Ascending aorta (tissue), 2 donors: ENCODE measurements at regions not wholly inside any gene's neighbourhood (a gene's known extent, or its start where the extent isn't known, plus 50 kb on each side); places are given as distances from the start of the nearest gene placed in this dataset.

Source experiments
- DNase-seq, 2 donors: peaks; one replicate each; pipeline ENCODE4 v3.0.0-alpha.2; 2019; ENCODE audit warnings: low spot score in 2 of 2
- H3K27ac ChIP-seq, 2 donors: fragments of 200-600 bp; sonication (generic); one replicate each; pipeline ENCODE4 v1.5.1; 2016 to 2017; ENCODE audit warnings: mild to moderate bottlenecking in 1 of 2
- H3K27me3 ChIP-seq: fragments of 200-600 bp; sonication (generic); one replicate; pipeline ENCODE4 v1.5.1; 2017
- H3K36me3 ChIP-seq, 2 donors: fragments of 200-600 bp; sonication (generic); one replicate each; pipeline ENCODE4 v1.5.1; 2016
- H3K4me1 ChIP-seq, 2 donors: fragments of 200-600 bp; sonication (generic); one replicate each; pipeline ENCODE4 v1.5.1; 2016 to 2017; ENCODE audit warnings: mild to moderate bottlenecking in 1 of 2
- H3K4me3 ChIP-seq, 2 donors: fragments of 200-600 bp; sonication (generic); one replicate each; pipeline ENCODE4 v1.5.1; 2016 to 2017; ENCODE audit warnings: mild to moderate bottlenecking in 1 of 2
- H3K9me3 ChIP-seq, 2 donors: fragments of 200-600 bp; sonication (generic); one replicate each; pipeline ENCODE4 v1.5.1; 2016
- intact Hi-C: fragments of 100-400 bp; cut with DNase I; formaldehyde crosslinking; loops from one replicate; pipeline ENCODE4 v1.15.1; 2023
- TF ChIP-seq, protein P1 (sequence below), 3 experiments: fragments of 200-600 bp in 2 of 3; fragments of 450-650 bp in 1 of 3; sonication (generic) in 2 of 3; IDR thresholded peaks; one replicate each; pipeline ENCODE4 v1.5.1; 2016 to 2019; ENCODE audit warnings: antibody characterized with exemption in 3 of 3, mild to moderate bottlenecking in 1 of 3, moderate library complexity in 1 of 3

GRCh38 chr12:71218616-71219015 lies 60.8 kb upstream of the TSPAN8 start:
- Histone ChIP-seq H3K4me1 (peaks cover 0 to 2% of the 10 kb centered on the region in 2 donors), H3K9me3 (no peaks in the 10 kb centered on the region), H3K36me3 (no peaks in the 10 kb centered on the region), H3K27ac (no peak overlapping the region), H3K4me3 (no peak overlapping the region), H3K27me3 (no peaks in the 10 kb centered on the region)
- DNase-seq: no peak
- intact Hi-C loops: loop anchor here (10.0 kb wide), 1 partner anchor 526 kb away; no protein-coding TSS in a partner anchor
- TF ChIP-seq, protein P1, sequence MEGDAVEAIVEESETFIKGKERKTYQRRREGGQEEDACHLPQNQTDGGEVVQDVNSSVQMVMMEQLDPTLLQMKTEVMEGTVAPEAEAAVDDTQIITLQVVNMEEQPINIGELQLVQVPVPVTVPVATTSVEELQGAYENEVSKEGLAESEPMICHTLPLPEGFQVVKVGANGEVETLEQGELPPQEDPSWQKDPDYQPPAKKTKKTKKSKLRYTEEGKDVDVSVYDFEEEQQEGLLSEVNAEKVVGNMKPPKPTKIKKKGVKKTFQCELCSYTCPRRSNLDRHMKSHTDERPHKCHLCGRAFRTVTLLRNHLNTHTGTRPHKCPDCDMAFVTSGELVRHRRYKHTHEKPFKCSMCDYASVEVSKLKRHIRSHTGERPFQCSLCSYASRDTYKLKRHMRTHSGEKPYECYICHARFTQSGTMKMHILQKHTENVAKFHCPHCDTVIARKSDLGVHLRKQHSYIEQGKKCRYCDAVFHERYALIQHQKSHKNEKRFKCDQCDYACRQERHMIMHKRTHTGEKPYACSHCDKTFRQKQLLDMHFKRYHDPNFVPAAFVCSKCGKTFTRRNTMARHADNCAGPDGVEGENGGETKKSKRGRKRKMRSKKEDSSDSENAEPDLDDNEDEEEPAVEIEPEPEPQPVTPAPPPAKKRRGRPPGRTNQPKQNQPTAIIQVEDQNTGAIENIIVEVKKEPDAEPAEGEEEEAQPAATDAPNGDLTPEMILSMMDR (IDR thresholded peaks at IDR 0.05): no peak

- H3K27me3 ChIP-seq: no peaks in the 10 kb centered on the region
- H3K4me3 ChIP-seq: no peak overlapping the region
- intact Hi-C loops: loop anchor here (1.0 to 10.0 kb wide), 2 partner anchors 175 to 528 kb away; no protein-coding TSS in a partner anchor
- no peak overlapping the region for H3K27ac ChIP-seq
- DNase-seq: peak in 1 of 2 donors; percentile 68
- H3K36me3 ChIP-seq: no peaks in the 10 kb centered on the region
- H3K4me1 ChIP-seq: peaks cover 0 to 2% of the 10 kb centered on the region in 2 donors
- no peaks in the 10 kb centered on the region for H3K9me3 ChIP-seq
- TF ChIP-seq, protein P1 (IDR thresholded peaks at IDR 0.05): peak; percentile 32 to 55 (median 45)
Measured at GRCh38 chr12:71216725-71217579, 59.2 kb upstream of the TSPAN8 start.

GRCh38 chr12:71214511-71215285 lies 56.9 kb upstream of the TSPAN8 start:
- DNase-seq: no peak
- H3K27me3 ChIP-seq: no peaks in the 10 kb centered on the region
- TF ChIP-seq, protein P1 (IDR thresholded peaks at IDR 0.05): no peak
- H3K4me3 ChIP-seq: no peak overlapping the region
- intact Hi-C loops: loop anchor here (10.0 kb wide), 1 partner anchor 530 kb away; no protein-coding TSS in a partner anchor
- H3K27ac ChIP-seq: no peak overlapping the region
- peaks cover 0 to 2% of the 10 kb centered on the region in 2 donors for H3K4me1 ChIP-seq
- H3K9me3 ChIP-seq: no peaks in the 10 kb centered on the region
- H3K36me3 ChIP-seq: no peaks in the 10 kb centered on the region

- TF ChIP-seq, protein P1 (IDR thresholded peaks at IDR 0.05): no peak
- Histone ChIP-seq H3K36me3 (no peaks in the 10 kb centered on the region), H3K4me1 (no peaks in the 10 kb centered on the region), H3K27ac (no peak overlapping the region), H3K9me3 (peaks cover 0 to 1% of the 10 kb centered on the region in 2 donors), H3K4me3 (no peak overlapping the region), H3K27me3 (no peaks in the 10 kb centered on the region)
- intact Hi-C loops: no loop called here
- no peak for DNase-seq
Measured at GRCh38 chr12:71208053-71208685, 50.4 kb upstream of the TSPAN8 start.
